Lung microvascular endothelial cell (primary cell): ENCODE measurements at regions not wholly inside any gene's neighbourhood (a gene's known extent, or its start where the extent isn't known, plus 50 kb on each side); places are given as distances from the start of the nearest gene placed in this dataset.
"Not testable (repeated sequence)": the region's sequence is repeated elsewhere in the genome, so short reads cannot be mapped to it uniquely, and the experiment has no call there.

Experiments
- DNase-seq, 2 donors: peaks; one replicate each; pipeline versions ENCODE4 v3.0.0 to v3.0.0-alpha.2; 2010; ENCODE audit warnings: low read depth in 2 of 2

DNA sequence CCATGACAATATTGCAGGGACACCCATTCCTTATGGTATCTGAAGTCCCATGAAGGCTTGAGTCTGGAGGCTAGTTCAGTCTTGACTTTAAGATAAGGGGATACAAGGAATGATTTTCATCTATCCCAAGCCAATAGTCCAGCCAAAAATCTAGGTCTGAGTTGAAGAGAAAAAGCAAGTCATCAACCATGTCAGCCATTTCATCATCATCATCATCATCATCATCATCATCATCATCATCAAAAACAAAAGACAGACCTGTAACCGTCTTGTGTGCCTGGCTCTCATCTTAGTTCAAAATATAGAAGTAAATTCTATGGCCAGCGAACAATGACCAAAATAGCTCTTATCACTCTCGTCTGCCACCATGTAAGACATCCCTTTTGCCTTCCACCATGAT lies 59.5 kb upstream of the FAM90A26 start:
- DNase-seq: not testable (repeated sequence)

DNA sequence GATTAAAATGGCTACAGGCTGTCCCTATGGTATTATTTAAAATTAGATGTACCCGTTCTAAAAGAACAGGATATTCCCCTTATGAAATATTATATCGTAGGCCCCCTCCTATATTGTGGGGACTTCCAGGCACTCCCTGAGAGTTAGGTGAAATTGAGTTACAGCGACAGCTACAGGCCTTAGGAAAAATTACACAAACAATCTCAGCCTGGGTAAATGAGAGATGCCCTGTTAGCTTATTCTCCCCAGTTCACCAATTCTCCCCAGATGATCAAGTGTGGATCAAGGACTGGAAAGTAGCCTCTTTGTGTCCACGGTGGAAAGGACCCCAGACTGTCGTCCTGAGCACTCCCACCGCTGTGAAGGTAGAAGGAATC lies 67.1 kb upstream of the FAM90A26 start:
- not testable (repeated sequence) for DNase-seq

DNA sequence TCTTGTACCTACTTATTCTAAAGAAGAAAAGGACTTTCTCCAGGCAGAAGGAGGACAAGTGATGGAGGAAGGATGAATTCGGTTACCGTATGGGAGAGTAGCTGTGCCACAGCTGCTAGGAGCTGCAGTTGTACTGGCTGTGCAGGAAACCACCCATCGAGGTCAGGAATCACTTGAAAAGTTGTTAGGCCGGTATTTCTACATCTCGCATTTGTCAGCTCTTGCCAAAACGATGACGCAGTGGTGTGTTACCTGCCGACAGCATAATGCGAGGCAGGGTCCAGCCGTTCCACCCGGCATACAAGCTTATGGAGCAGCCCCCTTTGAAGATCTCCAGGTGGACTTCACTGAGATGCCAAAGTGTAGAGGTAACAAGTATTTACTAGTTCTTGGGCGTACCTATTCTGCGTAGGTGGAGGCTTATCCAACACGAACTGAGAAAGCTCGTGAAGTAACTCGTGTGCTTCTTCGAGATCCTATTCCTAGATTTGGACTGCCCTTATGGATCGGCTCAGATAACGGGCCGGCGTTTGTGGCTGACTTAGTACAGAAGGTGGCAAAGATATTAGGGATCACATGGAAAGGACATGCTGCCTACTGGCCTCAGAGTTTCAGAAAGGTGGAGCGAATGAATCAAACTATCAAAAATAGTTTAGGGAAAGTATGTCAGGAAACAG lies 67.6 kb upstream of the FAM90A26 start:
- not testable (repeated sequence) for DNase-seq

DNA sequence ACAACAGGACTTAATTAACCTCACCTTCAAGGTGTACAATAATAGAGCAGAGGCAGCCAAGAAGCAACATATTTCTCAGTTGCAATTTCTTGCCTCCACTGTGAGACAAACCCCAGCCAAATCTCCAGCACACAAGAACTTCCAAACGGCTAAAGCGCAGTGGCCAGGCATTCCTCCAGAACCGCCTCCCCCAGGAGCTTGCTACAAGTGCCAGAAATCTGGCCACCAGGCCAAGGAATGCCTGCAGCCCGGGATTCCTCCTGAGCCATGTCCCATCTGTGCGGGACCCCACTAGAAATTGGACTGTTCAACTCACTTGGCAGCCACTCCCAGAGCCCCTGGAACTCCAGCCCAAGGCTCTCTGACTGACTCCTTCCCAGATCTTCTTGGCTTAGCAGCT lies 73.9 kb upstream of the FAM90A26 start:
- DNase-seq: not testable (repeated sequence)

DNA sequence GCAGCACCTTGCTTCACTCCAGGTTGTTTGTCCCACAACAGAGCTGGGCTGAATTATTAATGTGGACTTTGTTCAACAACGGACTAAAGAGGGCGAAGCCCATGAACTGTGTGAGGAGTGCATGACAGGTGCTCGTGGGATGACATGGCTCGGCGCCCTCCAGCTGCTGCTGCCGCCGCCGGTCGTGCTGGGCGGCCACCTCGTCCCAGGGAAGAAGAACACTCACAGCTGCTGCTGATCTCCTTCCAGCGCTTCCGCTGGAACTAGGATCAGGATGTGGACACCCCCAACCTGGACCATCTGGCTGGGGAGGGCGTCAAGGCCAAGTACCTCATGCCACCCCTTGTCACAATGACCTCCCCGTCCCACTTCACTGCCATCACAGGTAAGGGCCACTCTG lies 91.4 kb upstream of the FAM90A26 start:
- DNase-seq: not testable (repeated sequence)

DNA sequence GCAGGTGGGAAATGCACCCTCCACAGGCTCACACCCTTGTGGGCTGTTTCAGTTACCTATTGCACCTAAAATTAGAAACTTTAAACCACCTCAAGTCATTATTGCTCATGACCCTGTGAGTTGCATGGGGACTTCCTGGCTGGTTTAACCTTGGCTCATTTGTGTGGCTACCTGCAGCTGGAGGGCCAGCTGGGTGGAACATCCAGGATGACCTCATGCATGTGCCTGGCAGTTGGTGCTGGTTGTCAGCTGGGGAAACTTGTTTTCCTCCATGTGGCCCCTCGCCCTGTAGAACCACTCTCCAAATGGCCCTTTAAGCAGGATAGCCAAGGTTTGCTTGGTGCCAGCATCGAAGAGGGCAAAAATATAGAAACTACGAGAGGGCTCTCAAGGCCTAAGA lies 93.2 kb upstream of the FAM90A26 start:
- not testable (repeated sequence) for DNase-seq

DNA sequence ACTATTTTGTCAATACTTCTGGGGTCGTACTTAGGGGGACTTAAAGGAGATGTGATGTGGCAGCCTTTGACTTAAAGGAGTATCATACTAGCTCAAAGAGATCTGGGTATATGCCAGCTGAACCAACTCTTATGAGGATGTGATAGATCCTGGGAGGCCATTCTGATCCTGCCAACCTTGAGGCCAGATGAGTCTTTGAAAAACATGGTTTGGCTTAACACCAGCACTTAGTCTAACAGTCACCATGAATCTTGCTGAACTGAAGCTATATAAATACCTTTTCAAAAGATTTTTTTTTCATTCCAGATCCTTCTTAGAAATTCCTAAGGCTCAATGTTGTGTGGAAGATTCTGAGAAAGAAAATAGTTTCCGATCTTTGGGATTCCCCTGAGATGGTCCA lies 93.7 kb upstream of the FAM90A26 start:
- DNase-seq: not testable (repeated sequence)

DNA sequence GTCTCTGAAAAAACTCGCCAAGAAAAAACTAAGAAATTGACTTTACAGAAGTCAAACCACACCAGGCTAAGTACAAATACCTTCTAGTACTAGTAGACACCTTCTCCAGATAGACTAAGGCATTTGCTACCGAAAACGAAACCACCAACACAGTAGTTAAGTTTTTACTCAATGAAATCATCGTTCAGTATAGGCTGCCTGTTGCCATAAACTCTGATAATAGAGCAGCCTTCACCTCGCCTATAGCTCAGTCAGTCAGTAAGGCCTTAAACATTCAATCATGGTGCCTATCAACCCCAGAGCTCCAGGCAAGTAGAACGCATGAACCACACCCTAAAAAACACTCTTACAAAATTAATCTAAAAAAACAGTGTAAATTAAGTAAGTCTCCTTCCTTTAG lies 96.8 kb upstream of the FAM90A26 start:
- not testable (repeated sequence) for DNase-seq

DNA sequence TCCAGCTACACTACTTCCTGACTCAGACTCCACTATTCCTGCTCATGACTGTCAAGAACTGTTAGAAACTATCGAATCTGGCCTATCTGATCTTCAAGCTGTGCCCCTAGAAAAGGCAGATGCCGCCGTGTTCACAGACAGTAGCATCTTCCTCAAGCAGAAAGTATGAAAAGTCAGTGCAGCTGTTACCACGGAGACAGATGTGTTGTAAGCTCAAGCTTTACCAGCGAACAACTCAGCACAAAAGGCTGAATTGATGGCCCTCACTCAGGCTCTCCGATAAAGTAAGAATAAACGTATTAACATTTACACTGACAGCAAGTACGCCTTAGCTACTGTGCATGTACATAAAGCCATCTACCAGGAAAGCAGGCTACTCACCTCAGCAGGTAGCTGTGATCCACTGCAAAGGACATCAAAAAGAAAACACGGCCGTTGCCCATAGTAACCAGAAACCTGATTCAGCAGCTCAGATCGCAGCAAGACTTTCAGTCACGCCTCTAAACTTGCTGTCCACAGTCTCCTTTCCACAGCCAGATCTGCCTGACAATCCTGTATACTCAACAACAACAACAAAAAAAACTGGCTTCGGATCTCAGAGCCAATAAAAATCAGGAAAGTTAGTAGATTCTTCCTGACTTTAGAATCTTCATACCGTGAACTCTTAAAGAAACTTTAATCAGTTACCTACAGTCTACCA lies 97.5 kb upstream of the FAM90A26 start:
- not testable (repeated sequence) for DNase-seq

DNA sequence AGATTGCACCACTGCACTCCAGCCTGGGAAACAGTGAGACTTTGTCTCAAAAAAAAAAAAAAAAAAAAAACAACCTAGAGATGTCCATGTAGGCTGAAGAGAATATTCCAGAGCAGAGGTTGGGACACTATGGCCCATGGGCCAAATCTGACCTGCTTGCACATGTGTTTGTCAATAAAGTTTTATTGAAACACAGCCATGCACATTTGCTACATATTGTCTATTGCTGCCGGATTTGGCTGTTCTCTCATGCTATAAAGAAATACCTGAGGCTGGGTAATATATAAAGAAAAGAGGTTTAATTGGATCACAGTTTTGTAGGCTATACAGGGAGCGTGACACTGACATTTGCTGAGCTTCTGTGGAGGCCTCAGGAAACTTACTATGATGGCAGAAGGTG lies 102.3 kb upstream of the FAM90A26 start:
- not testable (repeated sequence) for DNase-seq

DNA sequence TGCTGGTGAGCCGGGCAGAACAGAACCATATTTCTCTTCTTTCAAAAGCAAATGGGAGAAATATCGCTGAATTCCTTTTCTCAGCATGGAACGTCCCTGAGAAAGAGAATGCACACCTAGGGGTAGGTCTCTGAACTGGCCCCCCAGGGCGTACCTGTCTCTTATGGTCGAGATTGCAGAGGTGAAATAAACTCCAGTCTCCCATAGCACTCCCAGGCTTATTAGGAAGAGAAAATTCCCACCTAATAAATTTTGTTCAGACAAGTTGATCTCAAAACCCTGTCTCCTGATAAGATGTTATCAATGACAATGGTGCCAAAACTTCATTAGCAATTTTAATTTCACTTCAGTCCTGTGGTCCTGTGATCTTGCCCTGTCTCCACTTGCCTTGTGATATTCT lies 106.6 kb upstream of the FAM90A26 start:
- not testable (repeated sequence) for DNase-seq

DNA sequence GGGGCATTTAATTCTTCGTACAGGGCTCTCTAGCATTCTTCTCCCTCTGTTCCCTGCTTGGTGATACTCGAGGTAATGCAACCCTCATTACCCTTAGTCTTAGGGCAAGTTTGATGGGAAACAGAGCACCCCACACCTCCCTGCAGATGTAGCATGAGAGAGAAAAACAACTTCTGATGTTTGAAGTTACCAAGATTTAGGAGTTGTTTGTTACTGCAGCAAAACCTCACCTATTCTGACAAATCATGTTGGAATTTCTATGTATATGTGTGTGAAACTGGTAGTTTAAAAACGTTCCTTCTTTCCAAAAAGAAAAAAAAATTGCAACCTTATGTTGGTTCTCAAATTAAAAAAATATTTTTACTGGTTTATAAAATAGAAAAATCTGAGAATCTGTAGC lies 145.3 kb upstream of the FAM90A26 start:
- DNase-seq: not testable (repeated sequence)

DNA sequence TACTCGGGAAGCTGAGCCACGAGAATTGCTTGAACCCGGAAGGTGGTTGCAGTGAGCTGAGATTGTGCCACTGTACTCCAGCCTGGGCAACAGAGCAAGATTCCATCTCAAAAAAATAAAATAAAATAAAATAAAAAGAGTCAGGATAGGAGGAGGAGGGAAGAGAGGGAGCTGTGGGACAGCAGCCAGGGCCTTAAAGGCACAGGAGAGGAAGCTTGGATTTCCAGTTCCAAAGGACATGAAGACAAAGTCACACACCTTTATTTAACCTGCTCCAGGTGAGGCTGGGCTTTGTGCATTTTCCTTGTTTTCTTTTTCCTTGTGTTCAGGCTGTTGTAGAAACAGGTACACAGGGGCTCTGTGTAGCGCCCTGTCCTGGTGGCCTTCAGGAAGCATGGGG lies 138.2 kb upstream of the HMX1 start:
- DNase-seq: not testable (repeated sequence)

DNA sequence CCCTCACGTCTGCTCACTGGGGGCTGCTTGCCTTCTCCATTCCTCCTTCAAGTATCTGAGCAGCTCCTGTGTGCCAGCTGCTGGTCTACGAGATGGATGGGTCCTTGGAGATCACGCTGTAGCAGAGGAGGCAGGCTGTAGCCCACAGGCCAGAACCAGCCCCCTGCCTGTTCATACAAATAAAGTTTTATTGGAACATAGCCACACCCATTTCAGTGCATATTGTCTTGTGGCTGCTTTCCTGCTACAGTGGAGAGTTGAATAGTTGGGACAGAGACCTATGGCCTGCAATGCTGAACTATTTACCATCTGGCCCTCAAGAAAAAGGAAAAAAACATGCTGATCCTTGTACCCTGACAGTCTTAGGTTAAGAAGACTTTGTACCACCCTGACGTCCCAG lies 136.8 kb upstream of the HMX1 start:
- not testable (repeated sequence) for DNase-seq

DNA sequence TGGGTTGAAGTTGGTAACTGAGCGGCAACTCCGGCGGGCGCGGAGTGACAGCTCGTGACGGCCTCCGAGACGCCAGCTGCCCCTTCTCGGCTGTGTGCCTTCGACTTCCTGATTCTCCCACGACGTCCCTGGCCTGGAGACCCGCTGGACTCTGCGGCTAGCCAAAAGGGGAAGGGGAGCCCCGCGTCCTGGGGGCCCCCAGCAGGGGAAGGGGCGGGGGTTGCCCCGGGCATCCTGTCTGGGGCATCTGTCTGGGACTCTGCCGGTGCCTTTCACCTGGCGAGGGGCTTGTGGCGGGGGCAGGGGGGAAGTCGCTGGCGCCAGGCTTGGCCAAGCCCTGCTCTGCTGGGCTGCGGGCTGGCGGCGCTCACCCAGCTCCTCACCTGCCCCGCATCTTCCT lies 129.5 kb upstream of the HMX1 start:
- not testable (repeated sequence) for DNase-seq

DNA sequence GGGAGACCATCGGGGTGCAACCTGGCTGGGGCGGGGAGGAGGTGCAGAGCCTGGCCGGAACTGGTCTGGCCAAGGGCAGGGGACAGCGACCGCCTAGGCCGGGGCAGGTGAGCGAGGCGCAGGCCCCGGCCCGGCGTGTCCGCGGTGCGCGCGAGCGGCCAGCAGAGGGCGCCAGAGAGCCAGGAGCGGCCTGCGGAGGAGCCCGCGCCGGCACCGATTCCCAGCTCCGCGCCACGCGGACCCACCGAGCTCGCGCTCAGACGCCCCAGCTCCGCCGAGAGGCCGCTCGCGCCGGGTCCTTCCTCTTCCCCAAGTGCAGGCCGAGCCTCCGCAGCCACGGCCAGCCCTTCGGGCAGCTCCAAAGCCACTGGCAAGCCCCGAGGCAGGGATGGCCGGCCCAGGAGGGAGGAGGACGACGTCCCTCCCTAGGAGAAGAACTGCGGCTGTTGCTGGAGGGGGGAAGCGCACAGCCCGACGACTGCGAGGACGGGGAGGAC lies 128.9 kb upstream of the HMX1 start:
- DNase-seq: peak; percentile 13 to 55

DNA sequence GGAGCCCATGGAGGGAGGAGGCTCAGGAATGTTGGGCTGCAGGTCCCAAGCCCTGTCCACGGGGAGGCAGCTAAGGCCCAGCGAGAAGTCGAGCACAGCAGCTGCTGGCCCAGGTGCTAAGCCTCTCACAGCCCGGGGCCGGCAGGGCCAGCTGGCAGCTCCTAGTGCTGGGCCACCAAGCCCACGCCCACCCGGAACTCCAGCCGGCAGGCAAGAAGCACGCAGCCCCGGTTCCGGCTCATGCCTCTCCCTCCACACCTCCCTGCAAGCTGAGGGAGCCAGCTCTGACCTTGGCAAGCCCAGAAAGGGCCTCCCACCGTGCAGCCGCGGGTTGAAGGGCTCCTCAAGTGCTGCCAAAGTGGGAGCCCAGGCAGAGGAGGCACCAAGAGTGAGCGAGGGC lies 121.3 kb upstream of the HMX1 start:
- not testable (repeated sequence) for DNase-seq

DNA sequence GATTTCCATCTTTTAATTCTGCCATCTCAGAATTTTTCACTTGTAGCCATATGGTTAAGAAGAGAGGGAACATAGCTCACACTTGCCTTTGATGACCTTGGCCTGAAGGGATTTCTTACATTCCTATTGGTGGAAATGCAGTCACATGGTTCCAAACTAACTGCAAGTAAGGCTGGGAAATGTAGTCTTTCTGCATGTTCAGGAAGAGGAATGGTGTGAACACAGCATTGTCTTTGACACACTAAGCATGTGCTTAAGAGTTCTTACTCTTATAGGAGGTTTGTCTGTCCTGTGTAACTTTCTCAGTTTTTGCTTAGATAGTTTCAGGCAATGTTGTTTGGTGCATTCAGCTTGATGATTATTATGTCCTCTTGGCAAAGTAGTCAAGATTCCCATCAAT lies 119.8 kb upstream of the HMX1 start:
- not testable (repeated sequence) for DNase-seq

DNA sequence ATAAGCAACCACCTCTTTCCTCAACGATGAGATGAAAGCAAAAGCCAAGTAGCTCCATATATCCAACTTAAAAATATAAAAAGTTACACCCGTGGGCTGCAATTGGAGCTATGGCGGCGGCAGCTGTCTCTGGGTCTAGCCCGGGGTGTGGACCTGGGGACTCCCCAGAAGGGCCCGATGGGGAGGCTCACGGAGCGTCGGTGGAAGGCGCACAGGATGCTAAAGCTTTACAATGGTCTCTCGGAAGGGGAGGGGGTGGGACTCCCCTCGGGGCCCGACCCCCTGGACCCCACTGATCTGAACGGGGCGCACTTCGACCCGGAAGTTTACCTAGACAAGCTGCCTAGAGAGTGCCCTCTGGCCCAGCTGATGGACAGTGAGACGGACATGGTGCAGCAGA lies 118.7 kb upstream of the HMX1 start:
- not testable (repeated sequence) for DNase-seq

DNA sequence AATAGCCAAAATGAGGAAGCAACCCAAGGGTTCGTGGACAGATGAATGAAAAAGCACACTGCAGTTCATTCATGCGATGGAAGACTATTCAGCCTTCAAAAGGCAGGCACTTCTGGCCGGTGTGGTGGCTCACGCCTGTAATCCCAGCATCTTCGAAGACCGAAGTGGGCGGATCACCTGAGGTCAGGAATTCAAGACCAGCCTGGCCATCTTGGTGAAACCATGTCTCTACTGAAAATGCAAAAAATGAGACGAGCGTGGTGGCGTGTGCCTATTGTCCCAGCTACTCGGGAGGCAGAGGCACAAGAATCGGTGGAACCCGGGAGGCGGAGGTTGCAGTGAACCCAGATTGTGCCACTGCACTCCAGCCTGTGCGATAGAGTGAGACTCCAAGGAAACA lies 114.1 kb upstream of the HMX1 start:
- DNase-seq: not testable (repeated sequence)

DNA sequence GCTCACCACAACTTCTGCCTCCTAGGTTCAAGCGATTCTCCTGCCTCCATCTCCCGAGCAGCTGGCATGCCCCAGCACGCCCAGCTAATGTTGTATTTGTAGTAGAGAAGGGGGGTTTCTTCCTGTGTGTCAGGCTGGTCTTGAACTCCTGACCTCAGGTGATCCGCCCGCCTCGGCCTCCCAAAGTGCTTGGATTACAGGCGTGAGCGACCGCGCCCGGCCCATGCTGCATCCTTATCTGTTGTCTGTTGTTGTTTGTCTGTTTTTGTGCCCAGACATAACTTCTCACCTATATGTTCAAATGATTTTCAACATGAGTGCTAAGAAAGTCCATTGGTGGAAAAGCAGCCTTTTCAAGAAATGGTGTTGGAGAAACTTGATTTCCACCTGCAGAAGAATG lies 113.0 kb upstream of the HMX1 start:
- DNase-seq: not testable (repeated sequence)

DNA sequence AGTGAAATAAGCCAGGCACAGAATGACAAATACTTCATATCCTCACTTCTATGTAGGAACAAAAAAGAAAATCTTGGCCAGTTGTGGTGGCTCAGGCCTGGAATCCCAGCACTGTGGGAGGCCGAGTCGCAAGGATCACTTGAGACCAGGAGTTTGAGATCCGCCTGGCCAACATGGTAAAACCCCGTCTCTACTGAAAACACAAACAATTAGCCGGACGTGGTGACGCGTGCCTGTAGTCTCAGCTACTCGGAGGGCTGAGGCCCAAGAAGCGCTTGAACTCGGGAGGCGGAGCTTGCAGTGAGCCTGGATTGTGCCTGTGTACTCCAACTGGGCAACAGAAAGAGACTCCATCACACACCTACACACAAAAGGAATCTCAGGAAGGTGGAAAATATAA lies 112.3 kb upstream of the HMX1 start:
- not testable (repeated sequence) for DNase-seq
